HUES48 (cell line): ENCODE measurements at regions not wholly inside any gene's neighbourhood (a gene's known extent, or its start where the extent isn't known, plus 50 kb on each side); places are given as distances from the start of the nearest gene placed in this dataset.
"Not testable (repeated sequence)": the region's sequence is repeated elsewhere in the genome, so short reads cannot be mapped to it uniquely, and the experiment has no call there.

ENCODE experiments used
- H3K27ac ChIP-seq: one replicate; pipeline ENCODE4 v1.7.0; 2013; ENCODE audit warnings: low read depth, low read length, inconsistent platforms
- H3K27me3 ChIP-seq: 2 replicates; pipeline ENCODE4 v1.6.1; 2013; ENCODE audit warnings: mild to moderate bottlenecking, low read length; ENCODE audit not compliant: control insufficient read depth, insufficient read depth
- H3K36me3 ChIP-seq: 2 replicates; pipeline ENCODE4 v1.6.1; 2013; ENCODE audit warnings: low read length; ENCODE audit not compliant: control insufficient read depth, insufficient read depth
- H3K4me1 ChIP-seq: 2 replicates; pipeline ENCODE4 v1.6.1; 2013; ENCODE audit warnings: mild to moderate bottlenecking, low read length; ENCODE audit not compliant: control insufficient read depth, insufficient read depth
- H3K4me3 ChIP-seq: 2 replicates; pipeline ENCODE4 v1.5.1; 2013; ENCODE audit warnings: mild to moderate bottlenecking, low read depth, low read length
- H3K9ac ChIP-seq: 2 replicates; pipeline ENCODE4 v1.6.1; 2013; ENCODE audit warnings: mild to moderate bottlenecking, low read depth, low read length, moderate library complexity
- H3K9me3 ChIP-seq: 2 replicates; pipeline ENCODE4 v1.6.1; 2013; ENCODE audit warnings: low read length; ENCODE audit not compliant: control insufficient read depth, insufficient read depth

DNA sequence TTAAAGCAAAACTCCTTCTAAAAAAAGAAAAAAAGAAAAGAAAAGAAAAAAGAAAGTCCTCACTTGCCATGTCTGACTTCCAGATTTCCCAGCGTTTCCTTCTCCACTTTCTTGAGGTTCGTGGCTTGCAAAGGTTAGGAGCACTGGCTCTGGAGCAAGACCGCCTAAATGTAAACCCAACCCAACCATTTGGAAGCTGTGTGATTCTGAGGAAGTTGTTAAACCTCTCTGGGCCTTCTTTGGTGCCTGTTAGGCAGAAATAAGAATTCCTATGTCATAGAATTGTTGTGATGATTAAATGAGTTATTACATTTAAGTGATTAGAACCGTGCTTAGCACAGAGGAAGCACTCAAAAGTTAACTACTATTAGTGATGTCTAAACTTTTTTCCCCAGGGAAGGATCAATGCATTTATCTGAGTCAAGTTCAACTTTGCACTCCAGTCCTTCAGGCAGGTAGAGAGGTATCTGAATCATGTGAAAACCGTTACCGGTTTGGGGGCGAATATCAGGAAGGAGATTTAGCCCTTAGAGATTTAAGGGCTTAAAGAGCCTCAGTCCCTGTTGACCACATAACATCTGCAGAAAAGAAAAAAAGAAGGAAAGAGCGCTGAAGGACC, 78.3 kb upstream of the HES1 start:
- Histone ChIP-seq H3K4me1 (peaks cover 41% of the 10 kb centered on the region), H3K36me3 (no peaks in the 10 kb centered on the region), H3K4me3 (peak overlapping the region; percentile 47), H3K27me3 (peaks cover 35% of the 10 kb centered on the region), H3K9me3 (no peaks in the 10 kb centered on the region), H3K27ac (peak overlapping the region; percentile 86), H3K9ac (no peak overlapping the region)

DNA sequence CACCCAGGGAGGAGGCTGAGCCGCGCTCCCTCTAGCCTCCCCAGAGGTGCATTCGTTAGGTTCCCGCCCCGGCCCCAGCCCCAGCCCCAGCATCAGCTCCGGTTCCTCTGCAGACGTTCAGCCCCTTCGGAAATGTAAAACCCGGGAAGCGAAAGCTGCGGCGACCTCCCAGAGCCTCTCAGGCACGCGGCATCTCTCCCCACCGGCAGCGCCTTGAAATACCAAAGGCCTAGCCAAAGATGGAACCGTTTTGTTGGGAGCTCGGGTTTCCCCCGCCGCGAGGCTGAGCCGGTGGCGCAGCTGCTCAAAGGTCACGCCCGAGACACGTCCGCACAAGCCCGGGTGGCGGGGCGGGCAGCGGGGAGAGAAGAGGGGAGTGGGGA, 77.8 kb upstream of the HES1 start:
- H3K9ac ChIP-seq: no peak overlapping the region
- H3K4me1 ChIP-seq: peaks cover 41% of the 10 kb centered on the region
- H3K9me3 ChIP-seq: no peaks in the 10 kb centered on the region
- no peaks in the 10 kb centered on the region for H3K36me3 ChIP-seq
- H3K27me3 ChIP-seq: peaks cover 31% of the 10 kb centered on the region
- H3K27ac ChIP-seq: peak overlapping the region; percentile 86
- peak overlapping the region; percentile 47 for H3K4me3 ChIP-seq

DNA sequence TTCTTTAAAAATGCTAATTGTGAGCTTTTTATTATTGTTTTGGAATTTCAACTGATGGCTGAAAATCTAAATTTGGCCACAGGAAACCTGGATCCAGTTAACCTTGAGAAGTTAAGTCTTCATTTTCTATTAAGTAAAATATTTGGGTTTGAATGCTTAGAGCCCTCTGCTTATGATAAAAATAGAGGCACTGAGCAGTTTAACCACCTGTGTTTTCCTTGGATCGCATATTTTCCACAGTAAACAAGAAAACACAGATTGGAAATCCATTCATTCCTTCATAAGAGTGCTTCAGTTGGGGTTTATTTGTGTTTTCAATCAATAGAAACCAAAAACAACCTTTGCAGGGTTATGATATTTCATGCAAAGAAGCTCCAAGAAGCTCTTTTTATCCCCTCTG, 77.2 kb upstream of the HES1 start:
- Histone ChIP-seq H3K9ac (no peak overlapping the region), H3K9me3 (no peaks in the 10 kb centered on the region), H3K27me3 (peaks cover 27% of the 10 kb centered on the region), H3K36me3 (no peaks in the 10 kb centered on the region), H3K4me3 (peak overlapping the region; percentile 47), H3K4me1 (peaks cover 41% of the 10 kb centered on the region), H3K27ac (peak overlapping the region; percentile 86)

DNA sequence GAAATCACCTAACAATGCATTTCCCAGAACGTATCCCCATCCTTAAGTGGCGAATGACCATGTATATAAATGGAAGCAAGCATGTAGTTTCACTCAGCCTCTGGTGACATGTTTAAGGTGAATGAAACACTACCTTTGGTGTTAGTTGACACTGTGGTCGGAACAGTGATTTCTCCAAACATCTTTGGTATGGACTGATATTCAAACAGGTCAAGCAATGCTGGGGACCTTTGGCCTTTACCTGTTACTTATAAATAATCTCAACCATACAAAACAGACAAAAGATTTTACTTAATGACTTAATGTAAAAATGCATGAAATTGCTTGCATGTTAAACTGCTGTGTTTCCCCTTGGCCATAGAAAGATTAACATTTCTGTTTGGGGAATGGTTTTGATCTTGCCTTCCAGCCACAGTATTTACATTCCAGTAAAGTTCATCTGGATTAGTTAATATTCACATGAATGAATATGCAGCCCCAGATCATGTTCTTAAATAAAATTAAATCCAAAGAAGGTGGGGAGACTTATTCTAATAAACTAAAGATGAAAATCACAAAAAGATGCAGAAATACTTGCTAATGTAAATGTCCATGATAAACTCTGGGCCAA, 74.4 kb upstream of the HES1 start:
- no peak overlapping the region for H3K4me3 ChIP-seq
- H3K36me3 ChIP-seq: no peaks in the 10 kb centered on the region
- peaks cover 23% of the 10 kb centered on the region for H3K4me1 ChIP-seq
- H3K27me3 ChIP-seq: peaks cover 6% of the 10 kb centered on the region; the same call in 1 of the 2 replicates
- H3K9ac ChIP-seq: no peak overlapping the region
- no peak overlapping the region for H3K27ac ChIP-seq
- H3K9me3 ChIP-seq: no peaks in the 10 kb centered on the region

DNA sequence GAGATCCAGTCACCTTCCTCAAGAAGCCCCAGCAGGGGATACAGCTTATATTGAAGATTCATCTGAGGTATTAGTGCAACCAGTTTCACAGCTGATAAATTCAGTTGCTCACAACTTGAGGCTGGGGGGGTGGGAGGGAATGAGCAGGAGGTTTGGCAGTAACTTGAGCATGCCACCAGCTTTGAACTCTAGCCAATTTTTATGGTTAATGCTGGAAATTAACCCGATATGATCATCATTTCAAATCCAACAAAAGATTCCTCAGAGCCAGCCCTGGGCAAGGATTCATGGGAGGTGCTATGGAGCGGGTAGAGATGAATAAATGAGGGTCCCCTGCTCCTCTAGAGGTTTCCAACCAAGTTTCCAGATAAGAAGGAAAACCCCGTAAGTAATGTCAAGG, 73.1 kb upstream of the HES1 start:
- Histone ChIP-seq H3K27me3 (no peaks in the 10 kb centered on the region), H3K9ac (no peak overlapping the region), H3K4me1 (peaks cover 16% of the 10 kb centered on the region), H3K4me3 (no peak overlapping the region), H3K27ac (no peak overlapping the region), H3K36me3 (no peaks in the 10 kb centered on the region), H3K9me3 (no peaks in the 10 kb centered on the region)

DNA sequence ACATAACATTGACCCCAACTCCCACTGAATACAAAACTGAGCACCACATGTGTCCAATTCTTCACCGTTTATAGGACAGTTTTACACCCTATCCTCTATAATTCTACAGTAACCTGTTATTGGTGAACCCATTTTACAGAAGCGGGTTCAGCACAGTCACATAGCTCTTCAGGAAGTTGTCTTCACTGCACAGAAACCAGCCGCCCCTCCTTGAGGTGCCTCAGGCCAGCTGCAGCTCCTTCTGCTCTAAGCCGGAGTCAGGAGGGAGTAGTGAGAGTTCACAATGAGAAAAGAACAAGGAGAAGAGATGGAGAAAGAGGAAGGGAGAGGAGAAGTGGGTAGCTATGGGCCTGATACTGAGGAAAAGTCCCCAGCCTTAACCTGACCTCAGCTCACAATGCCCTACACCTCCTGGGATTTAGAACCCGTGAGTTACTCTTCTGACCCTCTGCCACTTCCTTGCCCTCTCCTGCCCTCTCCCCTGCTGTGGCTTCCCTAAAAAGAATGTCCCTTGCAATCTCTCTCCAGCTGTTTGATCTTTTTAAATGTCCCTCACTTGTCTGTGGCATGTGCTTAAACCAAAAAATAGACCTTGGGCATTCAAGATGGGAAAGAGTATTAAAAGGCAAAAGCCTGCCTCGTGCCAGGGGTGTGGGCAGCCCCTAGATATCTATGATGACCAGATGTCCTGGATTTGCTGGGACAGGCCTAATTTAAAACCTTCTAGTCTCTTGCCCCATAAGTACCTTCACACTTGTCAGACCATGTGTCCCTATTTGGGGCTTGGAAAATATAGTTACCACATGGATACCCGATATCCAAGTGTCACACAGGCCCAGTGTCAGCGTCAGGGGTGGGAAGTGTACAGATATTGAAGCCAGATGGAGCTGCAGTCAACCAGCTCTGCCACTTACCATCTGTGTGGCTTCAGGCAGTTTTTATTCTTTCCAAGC, 71.3 kb upstream of the HES1 start:
- Histone ChIP-seq H3K9me3 (no peaks in the 10 kb centered on the region), H3K27ac (no peak overlapping the region), H3K36me3 (no peaks in the 10 kb centered on the region), H3K4me3 (no peak overlapping the region), H3K4me1 (0 out of 2 replicates have a peak, but pooled peaks cover 5% of the 10 kb centered on the region), H3K9ac (no peak overlapping the region), H3K27me3 (peaks cover 9% of the 10 kb centered on the region)

DNA sequence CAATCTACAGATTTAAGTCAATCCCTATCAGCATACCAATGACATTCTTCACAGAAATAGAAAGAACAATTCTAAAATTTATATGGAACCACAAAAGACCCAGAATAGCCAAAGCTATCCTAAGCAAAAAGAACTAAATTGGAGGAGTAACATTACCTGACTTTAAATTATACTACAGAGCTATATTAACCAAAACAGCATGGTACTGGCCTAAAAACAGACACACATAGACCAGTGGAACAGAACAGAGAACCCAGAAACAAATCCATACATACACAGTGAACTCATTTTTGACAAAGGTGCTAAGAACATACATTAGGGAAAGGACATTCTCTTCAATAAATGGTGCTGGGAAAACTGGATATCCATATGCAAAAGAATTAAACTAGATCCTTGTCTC, 68.6 kb upstream of the HES1 start:
- not testable (repeated sequence) for H3K9ac ChIP-seq, H3K4me1 ChIP-seq, H3K36me3 ChIP-seq

DNA sequence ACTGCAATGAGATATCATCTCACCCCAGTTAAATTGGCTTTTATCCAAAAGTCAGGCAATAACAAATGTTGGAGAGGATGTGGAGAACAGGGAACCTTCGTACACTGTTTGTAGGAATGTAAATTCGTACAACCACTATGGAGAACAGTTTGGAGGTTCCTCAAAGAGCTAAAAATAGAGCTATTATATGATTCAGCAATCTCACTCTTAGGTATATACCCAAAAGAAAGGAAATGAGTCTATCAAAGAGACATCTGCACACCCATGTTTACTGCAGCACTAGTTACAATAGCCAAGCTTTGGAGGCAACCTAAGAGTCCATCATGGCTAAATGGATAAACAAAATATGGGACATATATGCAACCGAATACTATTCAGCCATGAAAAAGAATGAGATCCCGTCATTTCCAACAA, 68.0 kb upstream of the HES1 start:
- Histone ChIP-seq H3K27ac (no peak overlapping the region), H3K4me1 (peaks cover 9% of the 10 kb centered on the region), H3K27me3 (peaks cover 41% of the 10 kb centered on the region), H3K4me3 (no peak overlapping the region), H3K9me3 (no peaks in the 10 kb centered on the region), H3K9ac (no peak overlapping the region), H3K36me3 (no peaks in the 10 kb centered on the region)

More for the DNA sequence above, 68.6 kb upstream of the HES1 start:
- not testable (repeated sequence) for H3K9me3 ChIP-seq, H3K4me3 ChIP-seq, H3K27ac ChIP-seq
- peaks cover 34% of the 10 kb centered on the region for H3K27me3 ChIP-seq

DNA sequence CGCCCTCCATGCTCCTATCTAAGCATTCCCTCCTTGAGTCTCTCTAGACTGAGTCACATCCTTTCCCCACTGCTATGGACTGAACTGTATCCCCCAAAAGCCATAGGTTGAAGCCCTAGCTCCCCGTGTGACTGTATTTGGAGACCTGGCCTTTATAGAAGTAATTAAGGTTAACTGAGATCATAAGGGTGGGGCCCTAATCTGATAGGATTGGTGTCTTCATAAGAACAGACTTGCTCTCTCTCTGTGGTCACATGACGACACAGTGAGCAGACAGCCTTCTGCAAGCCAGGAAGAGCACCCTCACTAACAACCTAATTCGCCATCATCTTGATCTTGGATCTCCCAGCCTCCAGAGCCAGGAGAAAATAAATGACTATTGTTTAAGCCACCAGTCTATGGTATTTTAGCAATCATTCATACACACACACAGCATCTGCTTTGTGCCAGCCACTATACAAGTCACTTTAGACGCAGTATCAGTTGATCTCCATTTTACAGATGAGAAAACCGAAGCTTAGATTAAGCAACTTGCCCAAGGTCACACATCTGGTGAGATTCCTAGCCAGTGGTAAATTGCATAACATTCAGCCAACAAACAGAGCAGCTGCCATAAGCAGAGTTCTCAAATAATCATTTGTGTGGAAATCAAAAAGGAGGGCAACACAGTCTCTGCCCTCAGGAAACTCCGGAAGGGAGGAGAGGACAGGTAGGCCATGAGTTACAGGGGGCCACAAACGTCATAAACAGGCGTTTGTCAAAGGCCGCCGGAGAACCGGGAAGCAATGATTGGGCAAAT, 66.3 kb upstream of the HES1 start:
- H3K27me3 ChIP-seq: peaks cover 42% of the 10 kb centered on the region
- H3K27ac ChIP-seq: no peak overlapping the region
- H3K36me3 ChIP-seq: no peaks in the 10 kb centered on the region
- H3K4me1 ChIP-seq: peaks cover 9% of the 10 kb centered on the region
- no peak overlapping the region for H3K9ac ChIP-seq
- no peak overlapping the region for H3K4me3 ChIP-seq
- no peaks in the 10 kb centered on the region for H3K9me3 ChIP-seq

DNA sequence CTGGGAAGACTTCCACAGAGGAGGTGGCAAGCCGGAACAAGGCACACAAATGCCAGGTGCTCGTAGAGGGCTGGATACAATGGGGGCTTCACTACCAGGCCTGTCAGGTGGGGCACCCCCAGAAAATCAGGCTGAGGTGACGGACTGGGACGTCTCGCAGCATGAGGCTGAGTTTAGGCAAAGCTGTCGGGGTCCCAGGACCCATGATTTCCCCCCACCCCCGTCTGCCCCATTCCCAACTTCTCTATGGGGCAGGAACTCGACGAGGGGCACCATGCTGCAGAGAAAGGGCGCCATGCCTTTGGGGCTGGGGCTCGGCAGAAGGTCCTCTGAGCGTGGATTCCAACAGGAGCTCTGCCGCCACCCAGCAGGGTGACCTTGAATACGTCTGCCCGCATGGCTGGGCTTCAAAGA, 65.7 kb upstream of the HES1 start:
- H3K9ac ChIP-seq: 0 out of 2 replicates have a peak overlapping the region, but pooled peaks have one; percentile 24
- peaks cover 42% of the 10 kb centered on the region for H3K27me3 ChIP-seq
- H3K9me3 ChIP-seq: no peaks in the 10 kb centered on the region
- no peaks in the 10 kb centered on the region for H3K36me3 ChIP-seq
- H3K27ac ChIP-seq: peak overlapping the region; percentile 68
- H3K4me3 ChIP-seq: peak overlapping the region; percentile 57; the same call in 1 of the 2 replicates
- H3K4me1 ChIP-seq: peaks cover 9% of the 10 kb centered on the region
